ENCODE measurements at regions not wholly inside any gene's neighbourhood (a gene's known extent, or its start where the extent isn't known, plus 50 kb on each side); places are given as distances from the start of the nearest gene placed in this dataset.
"Not testable (repeated sequence)": the region's sequence is repeated elsewhere in the genome, so short reads cannot be mapped to it uniquely, and the experiment has no call there.

DNA sequence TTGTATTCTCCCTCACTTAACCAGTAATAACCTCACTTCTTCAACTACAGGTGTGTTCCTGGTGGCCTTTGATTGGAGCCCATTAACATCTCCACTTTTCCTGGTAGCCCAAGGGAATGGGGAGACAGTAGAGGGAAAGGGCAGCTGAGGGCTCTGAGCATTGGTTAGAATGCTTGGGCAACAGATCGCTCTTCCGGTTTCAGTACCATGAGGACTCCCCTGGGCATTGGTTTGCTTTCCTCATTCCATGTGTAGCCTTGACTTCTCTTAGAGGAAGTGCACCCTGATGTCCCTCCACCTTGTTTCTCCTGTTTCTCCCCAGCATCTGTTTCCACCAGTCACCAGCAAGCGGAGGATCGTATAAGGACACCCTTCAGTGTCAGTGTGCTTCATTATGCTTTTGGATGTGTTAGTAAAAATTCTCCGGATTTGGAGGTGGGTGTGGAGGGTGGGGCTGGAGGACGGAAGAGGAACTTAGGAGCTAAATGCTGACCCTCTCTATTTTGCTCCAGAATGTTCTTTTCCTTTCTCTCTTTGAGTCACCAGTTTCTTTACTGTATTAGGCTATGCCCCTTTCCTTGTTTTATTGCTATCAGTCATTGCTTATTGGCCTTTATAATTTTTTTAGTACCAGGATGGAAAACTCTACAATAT is 50.6 kb upstream of the ZNG1B start:
- not testable (repeated sequence) for DNase-seq (ENCODE audit: low read depth)

GRCh38 chr2:113379621-113380020 is 57.9 kb upstream of the ZNG1B start:
- not testable (repeated sequence) for DNase-seq (ENCODE audit: low read depth)

GRCh38 chr2:113376913-113377445 is 60.5 kb upstream of the ZNG1B start:
- DNase-seq (ENCODE audit: low read depth): no peak

DNA sequence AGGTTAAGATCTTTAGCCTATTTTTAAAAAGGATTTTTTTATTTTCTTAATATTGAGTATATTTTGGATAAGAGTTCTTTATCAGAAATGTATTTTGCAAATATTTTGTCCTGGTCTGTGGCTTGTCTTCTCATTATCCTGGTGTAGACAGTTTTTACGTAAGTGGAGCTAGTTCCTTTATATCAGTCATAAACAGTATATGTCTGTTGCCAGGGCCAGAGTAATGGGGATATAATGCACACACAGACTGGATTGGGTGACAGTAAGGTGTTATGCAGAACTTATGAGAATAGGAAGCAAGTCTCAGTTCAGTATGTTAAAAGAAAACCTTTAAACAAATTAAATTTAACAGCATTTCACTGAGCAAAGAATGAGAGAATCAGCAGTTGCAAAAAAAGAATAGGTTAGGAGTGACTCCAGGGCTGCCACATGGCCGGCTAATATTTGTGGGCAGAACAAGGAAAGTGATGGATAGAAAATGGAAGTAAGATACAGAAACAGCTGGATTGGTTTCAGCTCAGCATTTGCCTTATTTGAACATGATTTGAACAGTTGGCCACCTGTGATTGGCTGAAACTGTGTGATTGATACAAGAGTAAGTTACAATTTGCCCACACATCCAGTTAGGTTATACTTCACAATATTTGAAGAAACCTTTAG is 61.1 kb upstream of the ZNG1B start:
- no peak for DNase-seq (ENCODE audit: low read depth)

- DNase-seq (ENCODE audit: low read depth): not testable (repeated sequence)
These were observed 62.6 kb upstream of the ZNG1B start for GRCh38 chr2:113374857-113375256.

DNA sequence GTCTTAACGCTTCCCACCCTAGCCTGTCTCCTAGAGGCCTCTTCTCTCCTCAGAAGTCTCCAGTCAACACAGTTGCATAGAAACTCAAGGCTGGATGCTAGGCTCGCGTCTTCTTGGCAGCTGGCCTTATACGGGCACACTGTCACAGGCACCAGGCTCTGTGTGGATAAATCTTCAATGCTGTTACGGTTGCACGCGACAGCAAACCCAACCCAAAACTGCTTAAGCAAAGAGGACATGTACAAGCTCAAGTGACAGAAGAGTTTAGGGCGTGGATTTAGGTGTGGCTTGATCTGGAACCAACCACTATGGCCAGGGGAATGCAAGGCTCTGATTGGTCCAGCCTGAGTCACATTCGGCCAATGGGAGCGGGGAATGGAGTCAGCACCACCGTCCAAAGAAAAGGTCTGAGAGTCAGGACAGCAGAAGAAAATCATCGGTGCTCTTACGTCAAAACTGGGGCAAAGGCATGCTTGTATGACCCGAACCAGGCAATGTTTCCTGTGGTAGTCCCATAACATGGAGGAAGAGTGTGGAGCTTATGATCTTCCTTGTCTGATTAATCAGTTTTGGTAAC is 65.1 kb upstream of the ZNG1B start:
- DNase-seq (ENCODE audit: low read depth): not testable (repeated sequence)

DNA sequence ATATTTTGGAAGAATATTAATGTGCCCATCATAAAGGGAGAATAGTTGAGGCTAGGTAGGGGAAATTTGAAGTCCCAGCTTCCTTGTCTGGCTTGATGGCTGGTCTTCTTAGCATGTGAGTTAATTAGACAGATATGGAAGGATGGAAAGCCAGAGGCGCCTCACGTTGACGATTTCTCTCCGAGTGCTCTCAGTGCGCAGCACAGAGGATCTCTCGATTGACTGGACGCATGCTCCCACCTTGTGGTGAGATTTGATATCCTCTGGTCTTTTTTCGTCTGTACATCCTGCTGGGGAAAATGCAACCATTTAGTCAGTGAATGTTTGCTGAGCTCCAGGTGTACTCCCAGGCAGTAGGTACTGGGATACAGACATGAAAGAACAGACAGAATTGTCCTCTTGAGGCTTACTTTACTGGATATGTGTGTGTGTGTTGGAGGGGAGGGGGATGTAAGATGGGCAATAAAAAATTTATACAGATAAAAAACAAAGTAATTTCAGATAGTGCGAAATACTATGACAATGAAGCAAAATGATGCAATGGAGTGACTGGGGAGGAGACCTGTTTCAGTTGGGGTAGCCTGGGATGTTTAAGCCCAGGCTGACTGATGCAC is 66.9 kb upstream of the ZNG1B start:
- peak; percentile 44 for DNase-seq (ENCODE audit: low read depth)

GRCh38 chr2:113370030-113370429 is 67.5 kb upstream of the ZNG1B start:
- DNase-seq (ENCODE audit: low read depth): no peak

DNA sequence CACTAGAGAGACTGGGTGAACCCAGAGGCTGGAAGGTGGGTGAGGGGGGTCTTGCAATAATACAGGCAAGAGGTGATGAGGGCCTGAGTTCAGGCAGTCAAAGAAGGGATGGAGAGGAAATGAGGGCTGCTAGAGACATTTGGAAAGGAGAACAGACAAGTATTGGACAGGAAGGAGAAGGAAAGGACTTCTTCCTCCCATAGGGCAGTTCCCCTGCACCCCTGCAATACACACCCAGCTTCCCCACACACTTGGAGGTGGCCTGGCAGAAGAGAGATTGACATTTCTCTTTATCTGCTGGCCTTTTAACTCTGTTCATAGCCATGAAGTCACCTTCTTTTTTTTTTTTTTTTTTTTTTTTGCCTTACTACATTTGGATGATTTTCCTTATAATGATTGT is 68.9 kb upstream of the ZNG1B start:
- not testable (repeated sequence) for DNase-seq (ENCODE audit: low read depth)

DNA sequence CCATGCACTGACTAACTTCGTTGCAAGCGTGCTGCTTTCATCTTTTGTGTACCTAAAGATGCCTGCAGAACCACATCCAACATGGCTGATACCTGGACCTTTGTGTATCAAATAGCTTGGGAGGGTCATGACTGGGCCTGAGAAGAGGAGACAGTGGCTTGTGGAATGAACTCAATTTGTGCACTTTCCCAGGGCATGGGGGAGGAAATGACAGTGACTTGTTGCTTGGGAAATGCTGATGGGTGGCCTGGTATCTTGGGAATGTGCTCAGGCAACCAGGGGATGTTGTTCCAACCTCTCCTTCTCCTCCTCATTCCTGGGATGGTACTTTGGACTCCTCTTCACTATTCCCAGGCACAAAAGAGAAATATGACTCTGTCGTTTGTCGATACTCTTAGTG is 70.7 kb upstream of the ZNG1B start:
- DNase-seq (ENCODE audit: low read depth): not testable (repeated sequence)

GRCh38 chr2:113365791-113366190 is 71.7 kb upstream of the ZNG1B start:
- not testable (repeated sequence) for DNase-seq (ENCODE audit: low read depth)

GRCh38 chr2:113365290-113365689 is 72.2 kb upstream of the ZNG1B start:
- DNase-seq (ENCODE audit: low read depth): not testable (repeated sequence)

- DNase-seq (ENCODE audit: low read depth): no peak
These were observed 76.4 kb upstream of the ZNG1B start for GRCh38 chr2:113361051-113361450.

GRCh38 chr2:113357071-113357470 is 78.3 kb upstream of the PAX8 start:
- DNase-seq (ENCODE audit: low read depth): no peak

DNA sequence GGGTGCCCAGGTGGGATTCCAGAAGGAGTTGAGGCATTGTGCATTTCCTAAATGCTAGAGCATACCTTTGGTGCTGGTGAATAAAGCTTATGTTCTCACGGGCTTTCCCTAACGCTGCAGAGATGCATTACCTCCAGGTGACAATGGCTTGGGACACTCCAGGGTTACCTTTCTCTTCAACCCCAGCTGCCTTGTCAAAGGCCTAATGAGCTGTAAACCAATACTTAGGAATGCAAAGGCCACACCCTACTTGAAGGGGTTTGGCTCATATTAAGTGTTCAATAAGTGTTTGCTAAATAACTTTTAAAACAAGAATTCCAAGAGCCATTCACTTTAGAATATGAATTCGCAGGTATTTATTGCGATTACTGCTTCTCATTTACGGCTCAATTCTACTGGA is 77.6 kb upstream of the PAX8 start:
- not testable (repeated sequence) for DNase-seq (ENCODE audit: low read depth)

GRCh38 chr2:113355339-113356015 is 76.8 kb upstream of the PAX8 start:
- DNase-seq (ENCODE audit: low read depth): not testable (repeated sequence)

GRCh38 chr2:113351375-113352355 is 72.9 kb upstream of the PAX8 start:
- DNase-seq (ENCODE audit: low read depth): no peak

DNA sequence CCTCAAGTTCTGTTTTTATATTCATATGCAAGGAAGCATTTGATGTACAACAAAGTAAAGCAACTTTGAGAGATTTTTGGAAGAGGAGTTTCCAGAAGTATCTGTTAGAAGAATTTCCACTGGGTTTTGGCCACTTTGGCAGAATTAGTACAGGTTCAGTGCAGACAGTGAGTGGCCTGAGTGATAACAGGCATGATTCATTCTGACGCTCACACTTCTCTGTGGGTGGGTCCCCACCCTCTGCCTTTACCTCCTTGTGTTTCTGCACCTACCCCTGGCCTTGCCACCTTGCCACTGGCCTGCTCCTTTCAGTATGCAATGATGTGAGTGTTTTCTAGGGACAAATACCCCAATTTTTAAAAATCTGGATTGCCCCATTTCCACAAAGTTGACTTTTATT is 65.1 kb upstream of the PAX8 start:
- not testable (repeated sequence) for DNase-seq (ENCODE audit: low read depth)

GRCh38 chr2:113342650-113343049 is 63.9 kb upstream of the PAX8 start:
- no peak for DNase-seq (ENCODE audit: low read depth)

DNA sequence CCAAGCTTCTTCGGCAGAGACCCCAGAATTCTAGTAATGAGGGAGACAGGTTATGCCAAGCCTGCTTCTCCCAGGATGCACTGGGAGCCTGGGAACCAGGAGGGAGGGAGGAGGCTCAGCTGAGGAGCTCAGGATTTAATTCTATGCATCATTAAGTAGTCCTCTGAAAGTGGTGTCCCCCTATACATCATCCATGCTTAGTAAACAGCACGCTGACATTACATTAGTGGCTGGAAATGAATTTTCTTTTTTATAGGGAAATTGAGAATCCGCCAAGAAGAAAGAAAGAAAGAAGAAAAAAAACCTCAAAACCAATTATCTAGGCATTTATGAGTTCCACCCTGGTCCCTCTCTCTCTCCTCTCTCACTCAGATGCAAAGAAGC is 63.1 kb upstream of the PAX8 start:
- DNase-seq (ENCODE audit: low read depth): not testable (repeated sequence)
